AG10803 (cell line): ENCODE measurements at regions not wholly inside any gene's neighbourhood (a gene's known extent, or its start where the extent isn't known, plus 50 kb on each side); places are given as distances from the start of the nearest gene placed in this dataset.
"Not testable (repeated sequence)": the region's sequence is repeated elsewhere in the genome, so short reads cannot be mapped to it uniquely, and the experiment has no call there.

Experiments
- DNase-seq: peaks from one replicate; pipeline ENCODE4 v3.0.0; 2010; ENCODE audit warnings: low read depth
- H3K4me3 ChIP-seq: 2 replicates; pipeline ENCODE4 v1.5.1; 2011; ENCODE audit warnings: mild to moderate bottlenecking, low read length, control low read depth
- TF ChIP-seq, protein P1 (sequence below): conservative IDR thresholded peaks from 2 replicates; pipeline ENCODE4 v1.5.1; 2011; ENCODE audit warnings: mild to moderate bottlenecking, low read length, control low read depth, inconsistent platforms

DNA sequence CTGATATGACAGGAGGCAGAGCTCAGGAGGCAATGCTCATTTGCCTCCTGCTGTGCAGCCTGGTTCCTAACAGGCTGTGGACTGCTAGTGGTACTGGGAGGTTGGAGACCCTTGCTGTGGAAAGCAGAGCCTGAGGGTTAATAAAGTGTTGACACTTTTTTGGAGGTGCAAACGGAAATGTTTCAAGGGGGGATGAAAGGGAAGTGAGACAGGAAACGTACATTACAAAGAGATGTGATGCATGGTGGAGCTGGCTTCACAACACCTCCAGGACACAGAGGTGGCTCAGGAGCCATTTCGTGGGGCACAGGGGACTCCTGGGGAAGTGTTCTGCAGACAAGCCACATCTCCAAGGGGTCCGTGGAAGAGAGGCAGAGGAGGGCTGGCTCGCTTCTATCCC, 137.6 kb upstream of the SVIL start:
- TF ChIP-seq, protein P1, sequence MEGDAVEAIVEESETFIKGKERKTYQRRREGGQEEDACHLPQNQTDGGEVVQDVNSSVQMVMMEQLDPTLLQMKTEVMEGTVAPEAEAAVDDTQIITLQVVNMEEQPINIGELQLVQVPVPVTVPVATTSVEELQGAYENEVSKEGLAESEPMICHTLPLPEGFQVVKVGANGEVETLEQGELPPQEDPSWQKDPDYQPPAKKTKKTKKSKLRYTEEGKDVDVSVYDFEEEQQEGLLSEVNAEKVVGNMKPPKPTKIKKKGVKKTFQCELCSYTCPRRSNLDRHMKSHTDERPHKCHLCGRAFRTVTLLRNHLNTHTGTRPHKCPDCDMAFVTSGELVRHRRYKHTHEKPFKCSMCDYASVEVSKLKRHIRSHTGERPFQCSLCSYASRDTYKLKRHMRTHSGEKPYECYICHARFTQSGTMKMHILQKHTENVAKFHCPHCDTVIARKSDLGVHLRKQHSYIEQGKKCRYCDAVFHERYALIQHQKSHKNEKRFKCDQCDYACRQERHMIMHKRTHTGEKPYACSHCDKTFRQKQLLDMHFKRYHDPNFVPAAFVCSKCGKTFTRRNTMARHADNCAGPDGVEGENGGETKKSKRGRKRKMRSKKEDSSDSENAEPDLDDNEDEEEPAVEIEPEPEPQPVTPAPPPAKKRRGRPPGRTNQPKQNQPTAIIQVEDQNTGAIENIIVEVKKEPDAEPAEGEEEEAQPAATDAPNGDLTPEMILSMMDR: no peak
- no peak overlapping the region for H3K4me3 ChIP-seq
- DNase-seq: no peak

DNA sequence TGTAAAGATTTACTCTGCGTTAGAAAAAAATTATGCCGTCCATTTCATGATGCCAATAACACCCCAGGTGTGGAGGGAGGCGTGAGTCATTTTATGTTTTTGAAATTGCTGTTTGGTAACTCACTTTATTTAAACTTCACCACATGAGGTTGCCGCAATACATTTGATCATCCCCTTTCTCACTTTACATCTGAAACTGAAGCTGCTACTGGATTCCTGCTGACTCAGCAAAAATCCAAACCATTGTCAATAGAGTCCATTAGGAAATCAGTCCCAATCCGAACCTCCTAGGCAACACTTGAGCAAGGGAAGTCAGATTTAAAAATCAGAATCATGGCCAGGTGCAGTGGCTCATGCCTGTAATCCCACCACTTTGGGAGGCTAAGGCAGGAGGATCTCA, 136.6 kb upstream of the SVIL start:
- TF ChIP-seq, protein P1: no peak
- no peak overlapping the region for H3K4me3 ChIP-seq
- DNase-seq: no peak

DNA sequence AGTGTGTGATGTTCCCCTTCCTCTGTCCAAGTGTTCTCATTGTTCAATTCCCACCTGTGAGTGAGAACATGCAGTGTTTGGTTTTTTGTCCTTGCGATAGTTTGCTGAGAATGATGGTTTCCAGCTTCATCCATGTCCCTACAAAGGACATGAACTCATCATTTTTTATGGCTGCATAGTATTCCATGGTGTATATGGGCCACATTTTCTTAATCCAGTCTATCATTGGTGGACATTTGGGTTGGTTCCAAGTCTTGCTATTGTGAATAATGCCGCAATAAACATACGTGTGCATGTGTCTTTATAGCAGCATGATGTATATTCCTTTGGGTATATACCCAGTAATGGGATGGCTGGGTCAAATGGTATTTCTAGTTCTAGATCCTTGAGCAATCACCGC, 134.5 kb upstream of the SVIL start:
- H3K4me3 ChIP-seq, DNase-seq: not testable (repeated sequence)

DNA sequence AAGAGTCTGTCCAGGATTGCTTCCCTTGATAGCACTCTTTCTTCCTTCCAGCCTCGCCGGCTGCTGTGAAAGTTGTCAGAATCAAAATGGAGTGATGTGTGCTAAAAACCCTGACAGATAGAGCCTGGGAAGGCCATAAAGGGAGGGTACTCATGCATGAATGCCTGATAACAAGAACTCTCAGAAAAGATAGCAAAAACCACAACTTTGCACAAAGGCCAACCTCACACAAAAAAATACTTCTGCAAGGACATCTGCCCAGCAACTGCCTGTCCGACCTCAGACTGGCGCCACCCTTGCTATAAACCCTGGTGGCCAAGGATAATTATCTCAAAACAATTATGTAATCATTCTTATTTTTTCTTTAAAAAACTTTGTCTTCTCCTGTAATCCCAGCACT, 133.2 kb upstream of the SVIL start:
- no peak overlapping the region for H3K4me3 ChIP-seq
- TF ChIP-seq, protein P1: no peak
- DNase-seq: no peak

DNA sequence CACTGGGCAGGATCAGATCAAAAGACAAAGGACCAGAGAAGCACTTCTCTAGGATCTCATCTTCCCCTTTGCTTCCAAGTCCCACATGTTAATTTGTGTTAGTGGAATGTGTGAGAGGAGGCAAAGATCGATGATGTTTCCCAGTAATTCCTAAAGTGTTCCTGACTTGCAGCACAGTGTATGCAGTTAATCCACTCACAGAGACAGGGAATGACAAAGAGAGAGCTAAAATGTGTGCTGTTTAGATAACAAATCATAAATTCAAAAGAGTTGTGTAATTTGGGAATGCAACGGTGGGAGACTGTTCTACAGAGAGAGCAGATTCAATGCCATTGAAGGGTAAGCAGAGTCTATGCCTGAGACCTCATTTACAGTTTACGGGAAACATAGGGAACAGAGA, 132.0 kb upstream of the SVIL start:
- DNase-seq: no peak
- TF ChIP-seq, protein P1: no peak
- H3K4me3 ChIP-seq: no peak overlapping the region

DNA sequence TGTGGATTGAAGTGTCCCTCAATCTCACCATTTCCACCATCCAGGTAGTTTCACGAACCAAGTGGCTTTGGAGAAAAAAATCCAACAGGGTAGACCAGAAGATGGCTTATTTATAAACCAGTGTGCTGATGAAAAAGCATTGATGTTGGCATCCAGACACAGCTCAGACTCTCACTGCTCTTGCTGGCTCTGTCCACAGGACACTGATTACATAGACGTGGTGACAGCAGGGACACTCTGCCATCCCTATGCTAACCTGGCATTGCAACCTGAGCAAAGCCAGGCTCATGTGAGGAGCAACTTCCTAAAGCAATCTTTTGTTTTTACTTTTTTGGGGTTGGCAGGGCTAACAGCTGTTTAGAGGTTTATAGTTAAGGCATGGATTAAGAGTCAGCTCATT, 130.6 kb upstream of the SVIL start:
- no peak for DNase-seq

DNA sequence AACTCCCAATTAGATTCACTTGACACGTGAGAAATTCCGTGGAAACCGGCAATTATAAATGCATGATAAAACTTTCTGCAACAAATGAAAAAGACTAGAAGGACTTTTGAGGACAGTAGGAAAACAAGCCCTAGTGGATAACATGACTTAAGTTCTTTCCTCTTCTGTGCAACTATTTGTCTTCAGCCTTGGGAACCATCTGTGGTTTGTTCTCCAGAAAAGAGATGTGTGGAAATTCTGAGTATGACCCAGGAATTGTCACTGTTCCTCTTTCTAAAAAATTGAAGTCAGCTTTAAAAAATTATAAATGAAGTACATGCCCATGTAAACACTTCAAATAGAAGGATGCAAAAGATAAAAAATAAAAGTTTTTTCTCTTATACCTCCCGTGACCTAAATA, 128.6 kb upstream of the SVIL start:
- TF ChIP-seq, protein P1: no peak
- no peak overlapping the region for H3K4me3 ChIP-seq
- no peak for DNase-seq

More for the DNA sequence above, 130.6 kb upstream of the SVIL start:
- no peak overlapping the region for H3K4me3 ChIP-seq
- TF ChIP-seq, protein P1: no peak

DNA sequence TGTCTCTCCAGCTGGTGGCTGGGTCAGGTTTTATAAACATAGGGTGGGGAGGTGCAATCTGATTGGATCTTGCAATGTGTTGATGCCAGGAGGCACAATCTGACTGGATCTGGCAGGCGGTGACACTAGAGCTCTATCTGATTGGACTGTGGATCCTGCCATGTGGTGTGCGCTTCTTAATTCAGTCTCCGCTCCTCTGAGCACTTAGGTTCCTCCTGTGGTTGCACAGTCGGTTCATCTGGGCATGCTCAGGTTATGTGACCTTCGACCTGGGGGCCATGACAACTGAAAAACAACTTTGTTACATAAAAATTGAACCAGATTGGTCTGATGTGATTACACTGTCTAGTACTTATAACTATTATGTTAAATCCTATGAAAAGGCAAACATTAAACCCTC, 127.1 kb upstream of the SVIL start:
- TF ChIP-seq, protein P1: no peak
- no peak overlapping the region for H3K4me3 ChIP-seq
- no peak for DNase-seq
